ENCODE measurements at regions not wholly inside any gene's neighbourhood (a gene's known extent, or its start where the extent isn't known, plus 50 kb on each side); places are given as distances from the start of the nearest gene placed in this dataset.

DNA sequence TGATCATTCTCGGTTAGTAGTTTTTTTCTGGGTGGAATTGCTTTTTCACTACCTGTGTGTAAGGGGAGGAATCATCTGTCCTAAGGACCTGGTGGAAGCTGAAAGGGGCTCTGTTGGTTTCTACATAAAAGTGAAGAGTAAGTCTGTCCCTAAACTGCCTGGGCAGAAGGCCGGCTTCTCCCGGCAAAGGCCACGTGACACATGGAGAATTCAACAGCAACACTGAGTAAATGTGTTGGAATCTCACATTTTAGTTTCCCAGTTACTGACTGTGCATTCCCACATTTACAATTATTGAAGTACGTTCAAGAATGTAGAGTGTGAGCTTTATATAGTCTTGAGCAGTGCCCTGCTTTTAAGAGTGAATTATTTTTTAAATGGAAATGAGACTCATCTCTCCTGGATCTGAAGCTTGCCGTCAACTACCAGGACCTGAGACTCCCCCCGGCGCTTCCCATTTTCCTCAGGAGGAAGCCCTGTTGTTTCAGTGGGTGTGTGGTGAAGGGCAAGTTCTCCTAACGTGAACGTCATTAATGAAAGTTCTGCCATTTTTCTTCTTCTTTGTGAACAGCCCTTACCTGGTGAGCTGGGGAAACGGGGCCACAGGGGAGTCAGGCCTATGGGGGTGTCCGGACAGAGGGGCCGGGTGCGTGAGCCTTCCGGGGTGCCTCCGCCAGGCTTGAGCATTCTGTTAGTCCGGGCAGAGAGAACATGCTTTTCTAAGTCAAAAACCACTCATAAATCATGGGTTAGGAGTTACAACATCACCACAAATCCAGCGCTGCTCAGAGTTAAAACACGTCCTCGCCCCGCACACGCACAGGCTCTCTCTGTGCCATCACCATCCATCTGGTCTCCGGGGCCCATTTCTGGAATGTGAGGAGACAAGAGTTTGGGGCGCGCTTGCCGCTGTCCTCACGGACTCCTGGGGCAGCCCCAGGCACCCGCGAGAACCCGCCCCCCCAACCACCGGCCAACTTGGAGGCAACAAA lies 56.6 kb upstream of the SMOC2 start:
- DNase-seq = no peak

DNA sequence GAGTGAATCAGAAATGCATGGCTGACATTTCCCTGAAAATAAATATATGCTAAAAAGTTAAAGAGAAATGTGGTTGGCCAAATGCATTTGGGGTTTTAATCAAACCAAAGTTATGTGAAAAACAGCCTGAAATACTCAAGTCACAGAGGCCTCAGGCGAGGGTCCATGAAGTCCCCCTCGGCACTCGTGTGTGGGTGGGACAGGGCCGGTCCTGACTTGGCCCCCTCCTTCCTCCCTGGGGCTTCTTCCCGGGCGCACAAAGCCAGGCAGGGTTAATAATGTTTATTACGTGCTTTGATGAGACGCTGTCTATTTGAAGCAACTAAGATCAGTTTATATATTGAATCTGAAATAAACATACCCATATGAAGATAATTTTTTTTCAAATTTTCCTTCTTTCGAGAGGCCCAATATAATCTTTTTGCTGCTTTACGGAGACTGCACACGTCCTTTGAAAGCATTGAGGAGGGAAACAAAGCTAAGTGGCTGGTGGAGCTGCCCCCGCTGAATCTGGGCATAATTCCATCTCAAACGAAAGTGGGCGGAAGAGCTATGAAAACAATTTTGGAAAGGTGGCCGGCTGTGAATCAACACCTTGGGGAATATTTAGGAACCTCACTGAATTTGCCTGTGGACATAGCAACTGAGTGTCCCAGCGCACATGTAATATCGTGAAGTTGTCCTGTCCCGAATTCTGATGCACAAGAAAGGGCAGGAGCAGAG lies 55.8 kb upstream of the SMOC2 start:
- no peak for DNase-seq

DNA sequence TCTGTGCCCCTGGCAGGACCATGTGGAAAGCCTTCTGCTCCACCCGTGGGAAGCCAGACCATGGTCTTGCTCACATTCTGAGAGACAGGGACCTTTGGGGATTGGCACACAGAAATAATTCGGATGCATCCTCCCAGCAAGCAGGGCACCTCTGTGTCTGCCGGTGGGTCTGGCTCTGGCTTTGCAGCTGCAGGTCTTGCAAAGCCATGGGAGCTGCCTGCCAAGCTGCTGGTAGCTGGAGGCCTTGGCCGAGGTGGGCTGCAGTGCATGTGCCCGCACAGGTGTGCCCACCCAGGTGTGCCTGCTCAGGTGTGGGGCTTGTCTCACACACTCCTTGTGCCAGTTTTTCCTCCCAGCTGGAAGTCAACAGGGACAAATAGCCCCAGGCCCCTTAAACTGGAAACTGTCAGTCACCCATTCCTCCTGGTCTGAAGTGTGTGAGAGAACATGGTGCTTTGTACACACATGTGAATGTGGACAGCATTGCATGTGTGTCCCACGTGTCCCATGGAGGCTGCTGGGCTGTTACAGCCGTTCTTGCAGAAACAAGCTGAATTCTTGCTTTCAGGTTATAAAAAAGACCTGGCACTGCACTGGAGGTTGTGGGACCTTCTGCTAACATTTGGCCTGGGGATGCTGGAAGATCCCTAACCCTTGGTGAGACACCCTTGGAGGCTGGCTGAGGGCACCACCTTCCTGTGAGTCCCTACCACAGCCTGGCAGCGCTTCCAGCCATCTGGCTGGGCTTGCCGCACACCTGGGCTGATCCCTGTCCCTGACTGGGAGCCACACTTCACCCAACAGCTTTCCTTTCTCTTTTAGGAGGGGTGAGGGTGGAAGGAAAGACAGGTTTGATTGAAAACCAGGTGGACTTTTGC lies 54.9 kb upstream of the SMOC2 start:
- DNase-seq = no peak

DNA sequence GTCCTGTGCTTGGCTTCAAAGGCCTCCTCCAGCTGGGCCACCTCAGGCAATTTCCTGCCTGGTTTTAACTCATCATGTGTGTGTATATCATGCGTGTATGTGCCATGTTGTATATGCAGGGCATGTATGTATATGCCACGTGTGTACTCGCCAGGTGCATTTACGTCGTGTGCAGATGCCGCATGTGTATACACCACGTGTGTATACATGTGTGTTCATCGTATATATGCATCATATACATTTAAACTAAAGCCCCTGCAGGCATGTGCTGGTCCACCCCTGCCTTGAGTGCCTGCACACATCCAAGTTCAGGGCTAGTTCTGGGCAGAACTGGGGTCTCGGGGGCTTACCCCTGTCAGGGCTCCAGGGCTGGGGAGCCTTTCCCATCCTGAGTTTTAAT lies 54.0 kb upstream of the SMOC2 start:
- no peak for DNase-seq

DNA sequence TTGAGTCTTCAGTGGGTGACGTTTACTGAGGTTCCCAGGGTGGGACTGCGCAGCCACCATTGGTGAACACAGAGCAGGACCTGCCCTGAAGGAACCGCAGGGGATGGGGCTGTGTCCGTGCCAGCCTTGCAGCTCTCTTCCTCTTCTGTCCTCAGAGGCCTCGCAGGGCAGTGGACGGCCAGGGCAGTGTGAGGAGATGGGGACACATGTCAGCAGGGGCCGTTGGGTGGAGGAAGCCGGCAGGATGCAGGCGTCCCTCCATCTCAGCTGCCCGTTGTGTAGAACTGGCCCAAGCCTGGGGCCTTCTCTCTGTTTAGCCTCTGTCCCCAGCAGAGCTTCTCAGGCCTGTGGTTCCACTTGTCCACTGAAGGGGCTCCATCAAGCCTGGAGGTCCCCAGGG lies 53.6 kb upstream of the SMOC2 start:
- DNase-seq = no peak

DNA sequence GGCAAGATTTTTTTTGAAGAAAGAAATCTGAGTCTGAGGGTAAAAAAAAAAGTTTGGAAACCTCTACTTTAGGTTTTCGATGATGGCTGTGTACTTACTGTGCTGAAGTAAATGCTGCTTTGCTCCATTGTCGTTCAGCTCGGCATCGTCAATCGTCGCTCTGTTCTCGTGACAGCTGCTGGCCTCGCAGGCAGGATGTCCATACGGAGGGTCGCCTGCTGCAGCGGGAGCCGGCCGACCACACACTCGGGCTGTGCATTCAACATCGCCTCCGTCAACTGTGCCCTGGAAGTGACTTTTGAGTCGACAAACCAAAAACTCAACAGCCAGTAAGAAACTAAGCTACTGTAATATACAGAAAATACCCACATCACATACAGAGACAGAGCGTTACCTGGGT lies 53.1 kb upstream of the SMOC2 start:
- DNase-seq = no peak

DNA sequence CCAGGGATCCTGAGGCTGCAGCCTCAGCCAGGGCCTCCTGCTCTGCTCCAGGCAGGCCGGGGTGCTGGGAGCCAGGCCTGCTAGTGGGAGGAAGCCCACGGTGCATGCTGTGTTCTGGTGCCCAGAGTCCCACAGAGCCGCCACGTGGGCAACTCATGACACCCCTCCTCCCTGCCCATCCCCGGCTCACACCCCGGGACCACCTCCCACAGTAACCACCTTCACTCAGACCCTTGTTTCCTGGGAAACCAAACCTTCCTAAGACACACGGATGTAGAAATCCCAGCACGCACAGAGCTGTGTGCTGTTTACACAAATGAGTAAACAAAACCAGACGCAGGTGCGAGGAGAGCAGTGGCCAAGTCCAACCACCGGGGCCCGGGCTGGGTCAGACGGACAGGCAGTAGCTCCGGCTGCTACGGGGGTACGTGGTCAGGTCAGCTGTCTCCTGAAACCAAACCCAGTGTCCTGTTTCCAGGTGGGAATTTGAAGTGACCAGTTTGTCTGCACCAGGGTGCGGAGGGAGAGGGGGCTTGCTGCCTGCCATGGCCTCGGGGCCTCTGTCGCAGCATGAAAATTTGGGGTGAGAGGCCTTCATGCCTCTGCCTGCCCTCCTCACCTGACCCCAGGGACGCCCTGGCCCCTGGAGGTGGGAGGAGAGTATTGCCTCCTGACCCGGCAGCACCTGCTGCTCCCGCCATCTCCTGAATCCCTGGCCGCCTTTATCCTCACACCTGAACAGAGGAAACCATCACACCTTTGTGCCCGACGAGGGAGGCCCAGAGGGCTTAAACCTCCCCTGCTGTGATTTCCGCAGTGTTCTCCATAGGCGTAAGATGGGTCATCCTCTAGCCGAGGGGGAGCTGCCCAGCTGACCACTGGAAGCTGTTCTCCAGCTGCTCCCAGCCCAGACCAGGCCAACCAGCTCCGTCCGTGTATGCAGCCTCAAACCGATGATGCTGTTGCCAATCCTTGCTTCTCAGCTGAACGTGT lies 52.0 kb upstream of the SMOC2 start:
- DNase-seq = no peak

GRCh38 chr6:168390749-168391420 lies 50.1 kb upstream of the SMOC2 start:
- DNase-seq = no peak

Data from NCI-H226 (cell line).